ENCODE measurements at regions not wholly inside any gene's neighbourhood (a gene's known extent, or its start where the extent isn't known, plus 50 kb on each side); places are given as distances from the start of the nearest gene placed in this dataset.

GRCh38 chr7:132899-133298 is 59.5 kb upstream of the FAM20C start (continued):
- TF ChIP-seq CTCF (IDR thresholded peaks at IDR 0.05; ENCODE audit: control extremely low read depth in 1 of 3, insufficient read depth in 1 of 3, low read depth in 1 of 3, low read length in 3 of 3) (no peak), SIRT6 (IDR thresholded peaks at IDR 0.05; ENCODE audit: low read length) (no peak), SP4 (IDR thresholded peaks at IDR 0.05; ENCODE audit: low read length) (no peak), HDAC6 (IDR thresholded peaks at IDR 0.05; ENCODE audit: low read depth, low read length) (no peak), CTBP2 (IDR thresholded peaks at IDR 0.05; ENCODE audit: borderline replicate concordance, insufficient read depth, insufficient read length, low read length) (no peak), JUND (IDR thresholded peaks at IDR 0.05; ENCODE audit: low read length) (no peak)

All from H1 (cell line).